ENCODE measurements at regions not wholly inside any gene's neighbourhood (a gene's known extent, or its start where the extent isn't known, plus 50 kb on each side); places are given as distances from the start of the nearest gene placed in this dataset.
A peak's percentile ranks its signal among the peaks of the same experiment; 100 is the strongest.
"Not testable (repeated sequence)": the region's sequence is repeated elsewhere in the genome, so short reads cannot be mapped to it uniquely, and the experiment has no call there.

DNA sequence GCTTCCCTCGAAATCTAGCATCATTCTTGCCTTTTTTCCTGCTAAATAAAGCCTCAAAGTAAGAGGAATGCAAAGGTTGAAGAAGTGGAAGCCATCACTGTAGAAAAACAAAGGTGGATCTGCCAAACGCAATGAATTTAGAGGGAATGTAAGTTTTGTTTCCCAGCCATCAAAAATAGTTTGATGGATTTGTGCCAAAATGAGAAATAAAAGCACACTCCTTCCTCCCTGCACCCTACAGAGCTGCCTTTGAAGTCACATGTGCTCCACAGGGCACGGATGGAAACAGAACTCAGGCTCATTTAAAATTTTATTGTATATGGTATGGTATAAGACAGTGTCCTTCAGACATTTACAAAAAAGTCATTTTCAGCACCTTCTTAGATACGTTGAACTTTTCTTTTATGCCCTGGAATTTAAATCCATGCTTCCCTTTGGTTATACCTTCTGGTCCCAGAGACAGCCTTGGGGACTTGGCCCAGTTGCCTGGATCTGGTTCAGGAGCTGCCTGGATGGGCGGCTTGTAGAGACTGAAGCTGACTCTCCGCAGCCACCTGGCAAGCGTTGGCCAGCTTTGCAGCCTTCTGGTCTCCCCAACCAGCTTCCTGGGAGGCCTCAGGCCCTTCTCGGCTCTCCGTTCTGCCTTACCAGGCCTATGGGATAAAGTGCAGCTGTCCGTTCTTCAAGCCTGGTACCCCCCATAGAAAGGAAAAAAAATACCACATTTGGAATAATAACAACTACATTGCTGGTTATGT is 228.5 kb upstream of the NEBL start:
- no peak for DNase-seq

GRCh38 chr10:21122907-21123306 is 225.8 kb upstream of the NEBL start:
- DNase-seq = no peak

DNA sequence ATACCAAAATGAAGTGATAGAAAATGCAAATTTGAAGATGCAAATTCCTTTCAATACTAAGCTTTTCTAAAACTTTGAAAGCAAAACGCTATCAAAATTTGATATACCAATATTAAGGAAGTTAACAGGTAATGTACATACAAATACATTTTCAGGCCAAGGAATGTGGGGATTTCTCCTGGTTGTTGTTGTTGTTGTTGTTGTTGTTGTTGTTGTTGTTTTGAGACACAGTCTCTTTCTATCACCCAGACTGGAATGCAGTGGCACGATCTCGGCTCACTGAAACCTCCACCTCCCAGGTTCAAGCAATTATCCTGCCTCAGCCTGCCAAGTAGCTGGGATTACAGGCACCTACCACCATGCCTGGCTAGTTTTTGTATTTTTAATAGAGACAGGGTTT is 224.7 kb upstream of the NEBL start:
- not testable (repeated sequence) for DNase-seq

GRCh38 chr10:21114683-21115082 is 217.6 kb upstream of the NEBL start:
- no peak for DNase-seq

- no peak for DNase-seq
These were observed 213.2 kb upstream of the NEBL start for GRCh38 chr10:21110358-21110757.

GRCh38 chr10:21106931-21107330 is 209.8 kb upstream of the NEBL start:
- not testable (repeated sequence) for DNase-seq

GRCh38 chr10:21105331-21105730 is 208.2 kb upstream of the NEBL start:
- not testable (repeated sequence) for DNase-seq

GRCh38 chr10:21100871-21101514 is 203.9 kb upstream of the NEBL start:
- DNase-seq = no peak

DNA sequence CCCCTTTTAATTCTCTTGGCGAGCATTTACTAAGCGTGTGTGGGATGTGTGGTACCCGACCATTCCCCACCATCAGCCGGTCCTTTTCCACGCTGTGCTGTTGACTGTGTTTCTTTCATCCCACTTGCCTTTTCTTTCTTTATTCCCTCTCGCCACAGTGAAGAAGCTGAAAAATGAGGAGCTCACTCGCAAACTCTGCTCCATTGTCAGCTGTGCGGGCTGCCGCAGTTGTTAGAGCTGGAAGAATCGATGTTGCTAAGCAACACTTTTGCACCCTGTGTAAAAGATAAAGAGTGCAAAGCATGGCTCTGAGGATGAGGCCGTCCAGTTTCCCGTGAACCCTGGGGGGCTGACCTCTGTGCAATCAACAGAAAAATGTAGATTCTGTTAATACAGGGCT is 203.1 kb upstream of the NEBL start:
- DNase-seq = peak; percentile 15

DNA sequence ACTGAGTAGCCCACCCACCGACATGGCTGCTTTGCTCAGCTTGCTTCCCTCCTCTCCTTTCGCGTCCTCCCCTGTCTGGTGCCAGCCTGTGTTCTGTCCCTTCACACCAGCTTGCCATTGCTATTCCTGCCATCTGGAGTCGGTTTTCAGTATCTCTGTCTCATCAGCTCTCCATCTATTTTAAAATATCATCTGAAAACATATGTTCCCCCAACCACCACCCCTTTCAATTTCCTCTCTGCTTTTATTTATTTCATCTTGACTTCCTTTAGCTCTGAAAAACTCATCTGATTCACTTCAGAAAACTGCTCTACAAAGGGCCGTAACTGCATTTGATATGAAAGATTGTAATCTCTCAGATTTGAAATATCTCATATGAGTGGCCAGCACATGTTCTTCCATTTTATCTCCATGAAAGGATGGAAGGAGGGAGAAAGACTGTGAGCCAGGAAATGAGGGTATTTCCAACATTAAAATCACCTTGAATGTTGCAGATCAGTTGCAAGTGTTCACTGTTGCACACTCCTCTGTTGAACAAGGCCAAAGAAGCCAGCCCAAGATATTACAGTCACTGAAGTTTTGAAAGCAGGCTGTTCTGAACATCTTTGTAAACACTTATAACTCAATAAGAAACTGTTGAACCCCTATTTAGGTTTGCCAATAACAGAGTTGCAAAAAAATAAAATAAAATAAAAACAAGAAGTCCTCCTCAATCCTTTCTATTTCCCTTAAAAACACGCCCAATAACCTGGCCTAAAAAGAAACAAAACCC is 202.4 kb upstream of the NEBL start:
- no peak for DNase-seq

DNA sequence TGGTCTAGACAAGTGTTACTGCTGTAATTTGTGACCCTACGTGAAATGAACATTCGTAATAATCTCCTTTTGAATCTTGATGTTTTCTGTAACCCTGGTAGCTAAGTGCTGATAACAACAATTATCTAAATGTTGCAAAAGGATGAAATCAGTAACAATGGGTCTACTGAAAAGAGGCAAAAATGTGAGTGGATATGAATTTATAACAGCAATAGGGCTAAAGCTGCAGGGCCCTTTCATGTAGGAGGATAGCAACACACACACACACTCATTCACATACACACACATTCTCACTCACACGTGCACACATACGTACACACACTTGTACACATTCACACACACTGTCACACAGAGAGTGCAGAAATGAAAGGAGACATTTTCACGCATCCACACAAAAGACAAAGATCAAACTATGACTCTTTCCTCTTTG is 200.8 kb upstream of the NEBL start:
- no peak for DNase-seq

DNA sequence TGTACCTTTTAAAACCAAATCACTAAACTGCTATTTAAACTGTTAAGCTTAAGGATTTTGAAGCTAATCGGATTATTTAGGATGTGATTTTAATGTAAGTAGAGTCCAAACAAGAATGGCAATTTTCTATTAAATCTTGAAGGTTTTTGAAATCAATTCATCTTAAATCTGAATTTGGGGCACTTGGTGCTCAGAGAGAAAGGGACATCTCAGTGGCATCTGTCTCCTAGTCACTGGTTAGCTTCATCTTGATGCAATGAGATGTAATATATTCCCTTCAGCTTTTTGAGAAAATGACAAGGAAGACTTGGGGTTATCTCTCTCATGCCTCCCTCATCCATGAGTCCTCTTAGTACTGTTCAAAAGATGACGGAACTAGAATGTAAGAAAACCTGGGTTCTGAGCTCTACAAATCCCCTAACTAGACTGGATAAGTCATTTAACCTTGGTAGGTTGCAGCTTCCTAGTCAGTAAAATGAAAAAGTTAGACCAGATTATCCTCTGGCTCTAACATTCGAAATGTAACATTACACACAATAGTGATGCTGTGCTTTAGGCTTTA is 198.5 kb upstream of the NEBL start:
- no peak for DNase-seq

DNA sequence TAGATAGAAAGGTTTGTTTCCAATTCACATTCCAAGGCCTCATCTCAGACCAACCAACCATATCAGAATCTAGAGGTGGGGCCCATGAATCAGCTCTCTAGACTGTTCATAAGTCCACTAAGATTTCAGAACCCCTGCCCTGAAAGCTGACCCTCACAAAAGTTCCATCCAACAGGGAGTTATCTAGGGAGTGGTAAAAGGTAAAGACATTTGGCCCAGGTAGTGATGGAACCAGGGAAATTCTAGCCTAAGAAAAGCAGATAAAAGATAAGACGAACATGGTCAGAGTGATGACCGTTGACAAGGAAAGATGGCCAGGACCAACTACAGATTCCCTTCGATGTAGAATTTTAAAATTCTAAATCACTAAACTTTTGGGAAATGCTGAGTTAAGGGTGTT is 198.0 kb upstream of the NEBL start:
- no peak for DNase-seq

DNA sequence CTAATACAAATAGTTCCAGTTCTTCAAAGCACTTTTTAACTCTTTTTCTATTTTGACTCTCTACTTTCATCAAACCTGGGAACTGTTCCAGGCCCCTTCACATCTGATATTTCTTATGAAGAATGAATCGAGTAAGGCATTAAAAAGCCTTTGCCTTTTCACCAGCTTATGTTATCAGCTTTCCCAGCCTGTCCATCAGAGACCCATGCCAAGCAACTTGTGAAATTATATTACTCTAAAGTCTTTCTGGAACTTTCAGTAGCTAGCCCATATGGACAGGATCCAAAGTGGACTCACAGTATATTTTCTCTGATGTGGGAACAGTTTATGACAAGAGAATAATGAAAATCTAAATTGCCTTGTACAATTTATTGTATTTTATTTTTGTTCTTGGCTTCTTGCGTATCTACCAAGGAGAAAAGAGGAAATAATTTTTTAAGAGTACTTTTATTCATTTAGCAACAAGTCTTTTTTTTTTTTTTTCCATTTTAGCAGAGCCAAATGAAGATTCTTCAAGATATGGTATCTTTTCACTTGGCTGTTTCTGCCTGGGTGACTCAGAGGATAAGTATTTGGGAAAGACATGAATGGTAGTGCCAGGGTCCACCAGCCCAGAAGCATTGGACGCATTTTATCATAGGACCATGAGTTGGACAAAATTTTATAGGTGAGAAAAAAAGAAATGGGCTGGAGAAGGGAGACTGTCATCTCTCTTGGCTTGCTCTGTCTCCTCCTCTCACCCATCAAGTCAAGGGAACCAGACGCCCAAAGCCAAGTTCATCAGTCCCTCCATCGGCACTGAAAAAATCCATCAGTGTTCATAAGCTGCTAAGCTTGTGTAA is 195.8 kb upstream of the NEBL start:
- DNase-seq = no peak

DNA sequence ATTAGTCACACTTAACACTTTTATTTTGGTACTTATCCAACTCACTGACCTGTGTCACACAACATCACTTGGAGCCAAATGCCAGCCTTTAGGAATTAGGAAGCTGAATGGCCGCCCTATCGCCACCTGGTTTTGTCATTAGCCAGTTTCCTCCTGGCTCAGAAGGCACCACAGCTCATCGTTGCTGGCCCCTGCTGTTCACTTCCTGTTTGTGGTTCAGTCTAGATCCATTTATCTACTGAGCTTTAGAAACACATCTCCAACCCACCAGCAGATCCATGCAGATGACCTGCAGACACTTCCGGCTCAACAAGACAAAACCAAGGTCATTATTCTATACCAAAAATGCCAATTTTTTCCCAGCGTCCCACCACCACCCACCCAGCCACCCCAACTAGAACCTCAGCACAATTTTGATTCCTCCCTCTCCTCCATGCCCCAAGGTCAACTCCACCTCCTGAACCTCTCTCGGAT is 193.5 kb upstream of the NEBL start:
- peak; percentile 45 for DNase-seq

GRCh38 chr10:21087476-21087875 is 190.4 kb upstream of the NEBL start:
- no peak for DNase-seq

GRCh38 chr10:21084700-21085099 is 187.6 kb upstream of the NEBL start:
- DNase-seq = no peak

- no peak for DNase-seq
These were observed 186.8 kb upstream of the NEBL start for GRCh38 chr10:21083861-21084260.

DNA sequence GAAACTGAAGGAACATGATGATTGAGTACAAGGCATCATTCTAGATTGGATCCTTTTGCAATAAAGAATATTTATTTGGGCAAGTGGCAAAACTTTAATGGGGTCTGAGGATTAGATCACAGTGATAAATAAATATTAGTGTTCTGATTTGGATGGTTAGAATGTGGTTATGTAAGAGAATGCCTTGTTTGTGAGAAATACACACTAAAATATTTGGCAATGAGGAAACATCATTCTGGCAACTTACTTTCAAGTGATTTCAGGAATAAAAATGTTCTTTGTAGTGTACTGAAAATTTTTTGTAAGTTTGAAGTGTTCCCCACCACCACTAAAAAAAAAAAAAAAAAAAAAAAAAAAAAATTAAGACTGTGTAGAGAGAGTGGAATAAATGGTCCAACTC is 185.1 kb upstream of the NEBL start:
- DNase-seq = no peak

- DNase-seq = no peak
These were observed 183.2 kb upstream of the NEBL start for GRCh38 chr10:21080261-21080660.

DNA sequence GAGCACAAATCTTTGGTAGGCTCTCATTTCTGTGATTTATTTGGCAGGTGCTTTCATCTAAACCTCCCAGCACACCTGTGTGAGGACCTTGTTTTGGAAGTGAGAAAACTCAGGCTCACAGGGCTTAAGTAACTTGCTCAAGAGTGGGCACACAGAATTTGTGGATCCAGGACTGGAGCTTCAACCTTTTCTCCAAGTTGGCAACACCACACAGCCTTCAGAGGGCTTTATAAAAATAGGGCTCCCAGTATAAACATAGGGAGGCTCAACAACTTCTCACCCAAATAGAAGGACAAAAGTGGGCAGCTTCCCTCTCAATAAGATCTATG is 182.2 kb upstream of the NEBL start:
- no peak for DNase-seq
